DND-41 (cell line): ENCODE measurements at regions not wholly inside any gene's neighbourhood (a gene's known extent, or its start where the extent isn't known, plus 50 kb on each side); places are given as distances from the start of the nearest gene placed in this dataset.

ENCODE experiments used
- ATAC-seq: fragments of 200-7000 bp; cut with Tn5 transposase; 3 replicates; pipeline ENCODE4 v1.9.1; 2021; ENCODE audit warnings: low read depth; ENCODE audit not compliant: insufficient read depth
- DNase-seq: peaks from one replicate; pipeline ENCODE4 v3.0.0-alpha.2; 2020
- H2AFZ ChIP-seq: 2 replicates; pipeline ENCODE4 v1.6.0; 2012; ENCODE audit warnings: low read depth, low read length
- H3K27ac ChIP-seq: 2 replicates; pipeline ENCODE4 v1.5.1; 2012; ENCODE audit warnings: low read length, inconsistent platforms
- H3K27me3 ChIP-seq: fragments of 200-600 bp; sonication (generic); 2 replicates; pipeline ENCODE4 v1.6.0; 2012; ENCODE audit warnings: low read length, mild to moderate bottlenecking, inconsistent platforms; ENCODE audit not compliant: insufficient read depth, poor library complexity
- H3K36me3 ChIP-seq: 2 replicates; pipeline ENCODE4 v1.5.1; 2012; ENCODE audit warnings: low read length, inconsistent platforms; ENCODE audit not compliant: insufficient read depth
- H3K4me1 ChIP-seq: 2 replicates; pipeline ENCODE4 v1.5.1; 2012; ENCODE audit warnings: mild to moderate bottlenecking, low read length; ENCODE audit not compliant: insufficient read depth
- H3K4me2 ChIP-seq: 2 replicates; pipeline ENCODE4 v1.6.0; 2012; ENCODE audit warnings: mild to moderate bottlenecking, moderate library complexity, low read length, inconsistent platforms; ENCODE audit not compliant: insufficient read depth
- H3K4me3 ChIP-seq, 2 experiments: fragments of 200-600 bp in 1 of 2; shearing (Covaris generic) in 1 of 2; 2 replicates each; pipeline ENCODE4 v1.5.1; 2012 to 2016; ENCODE audit warnings: inconsistent platforms in 2 of 2, low read length in 2 of 2, mild to moderate bottlenecking in 2 of 2, low read depth in 1 of 2, moderate library complexity in 1 of 2
- H3K79me2 ChIP-seq: 2 replicates; pipeline ENCODE4 v1.6.0; 2012; ENCODE audit warnings: low read length, inconsistent platforms; ENCODE audit not compliant: insufficient read depth
- H3K9ac ChIP-seq: 2 replicates; pipeline ENCODE4 v1.6.0; 2012; ENCODE audit warnings: low read depth, mild to moderate bottlenecking, inconsistent platforms, low read length, moderate library complexity
- H3K9me3 ChIP-seq: 2 replicates; pipeline ENCODE4 v1.5.1; 2012; ENCODE audit warnings: low read length, moderate library complexity, mild to moderate bottlenecking, inconsistent platforms; ENCODE audit not compliant: insufficient read depth, severe bottlenecking
- H4K20me1 ChIP-seq: 2 replicates; pipeline ENCODE4 v1.6.0; 2012; ENCODE audit warnings: low read length; ENCODE audit not compliant: insufficient read depth
- EZH2 ChIP-seq: IDR thresholded peaks from 3 replicates; pipeline ENCODE4 v1.6.1; 2012; ENCODE audit warnings: borderline replicate concordance, low read depth, mild to moderate bottlenecking, moderate library complexity, low read length, inconsistent platforms; ENCODE audit not compliant: severe bottlenecking
- TF ChIP-seq, protein P1 (sequence below): IDR thresholded peaks from 2 replicates; pipeline ENCODE4 v1.5.1; 2012; ENCODE audit warnings: borderline replicate concordance, low read length, moderate library complexity, mild to moderate bottlenecking; ENCODE audit not compliant: poor library complexity, severe bottlenecking; ENCODE audit errors: extremely low read depth

DNA sequence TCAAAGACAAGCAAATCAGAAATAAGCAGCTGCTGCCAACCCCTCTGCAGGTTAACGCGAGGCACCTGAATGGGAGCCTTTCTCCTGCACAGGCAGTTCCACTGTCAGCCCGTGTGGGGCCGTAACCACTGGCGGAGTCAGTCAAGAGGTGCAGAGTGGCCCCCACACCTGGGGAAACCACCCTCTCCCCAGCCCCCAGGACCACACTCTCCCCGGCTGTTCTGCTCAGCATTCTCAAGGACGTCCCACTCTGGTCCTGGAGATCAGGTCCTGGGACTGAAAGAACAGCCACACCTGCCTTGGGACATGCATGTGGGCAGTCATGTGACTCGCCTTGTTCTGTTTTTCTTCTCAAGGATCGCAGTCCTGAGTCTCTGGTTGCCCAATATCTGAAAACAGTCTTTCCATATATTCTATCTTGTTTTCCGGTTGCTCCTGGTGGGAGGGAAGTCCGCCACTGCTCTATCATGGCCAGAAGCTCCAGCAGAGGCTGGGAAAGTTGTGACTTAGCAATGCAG, 252.5 kb downstream of the PTPRU start:
- H3K9me3 ChIP-seq: no peaks in the 10 kb centered on the region
- H3K4me1 ChIP-seq: no peaks in the 10 kb centered on the region
- no peak overlapping the region for H3K27ac ChIP-seq
- ATAC-seq: no peak
- no peak overlapping the region for H3K4me3 ChIP-seq
- H3K36me3 ChIP-seq: no peaks in the 10 kb centered on the region
- no peak overlapping the region for H3K4me2 ChIP-seq
- H2AFZ ChIP-seq: no peak overlapping the region
- H3K27me3 ChIP-seq: no peaks in the 10 kb centered on the region
- TF ChIP-seq, protein P1, sequence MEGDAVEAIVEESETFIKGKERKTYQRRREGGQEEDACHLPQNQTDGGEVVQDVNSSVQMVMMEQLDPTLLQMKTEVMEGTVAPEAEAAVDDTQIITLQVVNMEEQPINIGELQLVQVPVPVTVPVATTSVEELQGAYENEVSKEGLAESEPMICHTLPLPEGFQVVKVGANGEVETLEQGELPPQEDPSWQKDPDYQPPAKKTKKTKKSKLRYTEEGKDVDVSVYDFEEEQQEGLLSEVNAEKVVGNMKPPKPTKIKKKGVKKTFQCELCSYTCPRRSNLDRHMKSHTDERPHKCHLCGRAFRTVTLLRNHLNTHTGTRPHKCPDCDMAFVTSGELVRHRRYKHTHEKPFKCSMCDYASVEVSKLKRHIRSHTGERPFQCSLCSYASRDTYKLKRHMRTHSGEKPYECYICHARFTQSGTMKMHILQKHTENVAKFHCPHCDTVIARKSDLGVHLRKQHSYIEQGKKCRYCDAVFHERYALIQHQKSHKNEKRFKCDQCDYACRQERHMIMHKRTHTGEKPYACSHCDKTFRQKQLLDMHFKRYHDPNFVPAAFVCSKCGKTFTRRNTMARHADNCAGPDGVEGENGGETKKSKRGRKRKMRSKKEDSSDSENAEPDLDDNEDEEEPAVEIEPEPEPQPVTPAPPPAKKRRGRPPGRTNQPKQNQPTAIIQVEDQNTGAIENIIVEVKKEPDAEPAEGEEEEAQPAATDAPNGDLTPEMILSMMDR: no peak
- TF ChIP-seq EZH2: no peak
- no peaks in the 10 kb centered on the region for H3K79me2 ChIP-seq
- no peak for DNase-seq
- no peaks in the 10 kb centered on the region for H4K20me1 ChIP-seq
- no peak overlapping the region for H3K9ac ChIP-seq

DNA sequence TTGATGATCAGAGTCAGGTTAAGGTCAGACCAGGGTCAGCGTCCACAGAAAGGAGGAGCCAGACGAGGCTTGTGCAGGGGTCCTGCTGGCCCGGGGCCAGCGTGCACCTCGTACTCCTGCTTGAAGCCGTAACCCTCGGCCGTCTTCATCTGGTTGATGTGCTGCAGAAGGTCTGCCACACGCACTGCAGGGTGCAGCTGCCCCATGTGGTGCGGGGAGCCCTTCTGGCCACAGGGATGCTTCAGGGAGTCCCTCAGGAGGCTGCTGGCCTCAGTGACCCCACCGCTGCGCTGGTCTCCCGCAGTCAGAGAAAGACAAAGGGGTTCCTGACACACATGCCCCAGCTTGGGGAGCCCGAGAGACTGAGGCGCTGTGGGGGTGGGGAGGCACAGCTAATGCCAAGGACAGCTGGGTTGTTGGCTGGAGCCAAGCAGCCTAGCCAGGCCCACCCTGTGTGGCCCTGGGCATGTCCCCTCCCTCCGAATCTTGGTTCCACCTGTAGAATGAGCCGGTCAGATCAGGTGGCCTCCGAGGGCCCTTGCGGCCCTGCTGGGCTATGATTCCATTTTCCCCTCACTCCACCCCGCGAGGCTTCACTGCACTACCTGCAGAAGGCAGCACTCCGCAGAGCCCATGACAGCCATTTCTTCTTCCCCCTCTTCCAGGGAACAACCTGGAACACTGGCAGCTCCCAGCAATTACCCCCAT, 251.9 kb downstream of the PTPRU start:
- no peak overlapping the region for H3K27ac ChIP-seq
- no peaks in the 10 kb centered on the region for H3K36me3 ChIP-seq
- no peak overlapping the region for H3K9ac ChIP-seq
- H3K4me2 ChIP-seq: no peak overlapping the region
- no peak overlapping the region for H3K4me3 ChIP-seq
- no peak overlapping the region for H2AFZ ChIP-seq
- H3K9me3 ChIP-seq: no peaks in the 10 kb centered on the region
- no peaks in the 10 kb centered on the region for H4K20me1 ChIP-seq
- no peak for TF ChIP-seq EZH2
- TF ChIP-seq, protein P1: no peak
- no peak for ATAC-seq
- no peaks in the 10 kb centered on the region for H3K79me2 ChIP-seq
- no peaks in the 10 kb centered on the region for H3K4me1 ChIP-seq
- no peak for DNase-seq
- no peaks in the 10 kb centered on the region for H3K27me3 ChIP-seq

GRCh38 chr1:29487291-29487690, 251.0 kb downstream of the PTPRU start:
- H3K9me3 ChIP-seq: no peaks in the 10 kb centered on the region
- TF ChIP-seq, protein P1: no peak
- H3K27me3 ChIP-seq: no peaks in the 10 kb centered on the region
- no peaks in the 10 kb centered on the region for H3K79me2 ChIP-seq
- no peaks in the 10 kb centered on the region for H3K4me1 ChIP-seq
- no peak overlapping the region for H3K27ac ChIP-seq
- no peak overlapping the region for H3K9ac ChIP-seq
- H4K20me1 ChIP-seq: no peaks in the 10 kb centered on the region
- H3K36me3 ChIP-seq: no peaks in the 10 kb centered on the region
- H2AFZ ChIP-seq: no peak overlapping the region
- DNase-seq (no peak), ATAC-seq (no peak)
- no peak overlapping the region for H3K4me3 ChIP-seq
- H3K4me2 ChIP-seq: no peak overlapping the region
